Mucosa of descending colon (tissue), 3 donors: ENCODE measurements at regions not wholly inside any gene's neighbourhood (a gene's known extent, or its start where the extent isn't known, plus 50 kb on each side); places are given as distances from the start of the nearest gene placed in this dataset.

ENCODE experiments used
- ATAC-seq: fragments of 200-7000 bp; cut with Tn5 transposase; one replicate; pipeline ENCODE4 v1.9.1; 2020; ENCODE audit warnings: mild to moderate bottlenecking, moderate library complexity
- DNase-seq, 3 donors: peaks; one replicate each; pipeline ENCODE4 v3.0.0-alpha.2; 2020
- H3K36me3 ChIP-seq: fragments of 200-600 bp; one replicate; pipeline ENCODE4 v1.8.0; 2021; ENCODE audit warnings: low read depth, mild to moderate bottlenecking
- H3K4me1 ChIP-seq: fragments of 200-600 bp; one replicate; pipeline ENCODE4 v1.8.0; 2021; ENCODE audit warnings: low read depth, mild to moderate bottlenecking
- H3K4me3 ChIP-seq: fragments of 200-600 bp; one replicate; pipeline ENCODE4 v1.8.0; 2021; ENCODE audit warnings: mild to moderate bottlenecking
- H3K9me3 ChIP-seq: fragments of 200-600 bp; one replicate; pipeline ENCODE4 v1.8.0; 2021; ENCODE audit warnings: mild to moderate bottlenecking
- intact Hi-C, 2 donors: fragments of 100-400 bp; cut with DNase I in 1 of 2; cut with micrococcal nuclease in 1 of 2; formaldehyde crosslinking; loops; one replicate each; pipeline versions ENCODE4 v1.11.0 to v1.11.1; 2022; cut with DNase I, micrococcal nuclease
- TF ChIP-seq, protein P1 (sequence below): fragments of 200-600 bp; IDR thresholded peaks from one replicate; pipeline ENCODE4 v1.8.0; 2022; ENCODE audit warnings: antibody characterized with exemption, mild to moderate bottlenecking
- donor health status: DM: no; HTN: no; CAD: no; lungs with moderate emphysema.
- donor health status: DM: no; HTN: no; CAD: no.
- donor health status: DM: no; HTN: yes; CAD: no.

DNA sequence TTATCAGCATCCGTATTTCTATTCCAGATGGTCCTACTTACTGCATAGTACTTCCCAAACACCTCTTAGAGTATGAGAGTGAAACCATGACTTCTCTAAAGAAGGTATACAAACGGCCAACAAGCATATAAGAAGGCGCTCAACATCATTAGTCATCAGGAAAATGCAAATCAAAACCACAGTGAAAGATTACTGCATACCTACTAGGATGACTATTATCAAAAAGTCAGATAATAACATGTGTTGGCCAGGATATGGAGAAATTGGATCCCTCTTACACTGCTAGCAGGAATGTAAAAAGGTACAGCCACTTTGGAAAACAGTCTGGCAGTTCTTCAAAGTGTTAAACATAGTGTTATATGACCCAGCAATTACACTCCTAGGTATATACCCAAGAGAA lies 215.3 kb upstream of the CXorf66 start:
- no peak for ATAC-seq
- TF ChIP-seq, protein P1, sequence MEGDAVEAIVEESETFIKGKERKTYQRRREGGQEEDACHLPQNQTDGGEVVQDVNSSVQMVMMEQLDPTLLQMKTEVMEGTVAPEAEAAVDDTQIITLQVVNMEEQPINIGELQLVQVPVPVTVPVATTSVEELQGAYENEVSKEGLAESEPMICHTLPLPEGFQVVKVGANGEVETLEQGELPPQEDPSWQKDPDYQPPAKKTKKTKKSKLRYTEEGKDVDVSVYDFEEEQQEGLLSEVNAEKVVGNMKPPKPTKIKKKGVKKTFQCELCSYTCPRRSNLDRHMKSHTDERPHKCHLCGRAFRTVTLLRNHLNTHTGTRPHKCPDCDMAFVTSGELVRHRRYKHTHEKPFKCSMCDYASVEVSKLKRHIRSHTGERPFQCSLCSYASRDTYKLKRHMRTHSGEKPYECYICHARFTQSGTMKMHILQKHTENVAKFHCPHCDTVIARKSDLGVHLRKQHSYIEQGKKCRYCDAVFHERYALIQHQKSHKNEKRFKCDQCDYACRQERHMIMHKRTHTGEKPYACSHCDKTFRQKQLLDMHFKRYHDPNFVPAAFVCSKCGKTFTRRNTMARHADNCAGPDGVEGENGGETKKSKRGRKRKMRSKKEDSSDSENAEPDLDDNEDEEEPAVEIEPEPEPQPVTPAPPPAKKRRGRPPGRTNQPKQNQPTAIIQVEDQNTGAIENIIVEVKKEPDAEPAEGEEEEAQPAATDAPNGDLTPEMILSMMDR = no peak
- H3K9me3 ChIP-seq = no peaks in the 10 kb centered on the region
- no peaks in the 10 kb centered on the region for H3K36me3 ChIP-seq
- H3K4me1 ChIP-seq = no peaks in the 10 kb centered on the region
- no peak for DNase-seq
- intact Hi-C loops = no loop called here
- no peak overlapping the region for H3K4me3 ChIP-seq

DNA sequence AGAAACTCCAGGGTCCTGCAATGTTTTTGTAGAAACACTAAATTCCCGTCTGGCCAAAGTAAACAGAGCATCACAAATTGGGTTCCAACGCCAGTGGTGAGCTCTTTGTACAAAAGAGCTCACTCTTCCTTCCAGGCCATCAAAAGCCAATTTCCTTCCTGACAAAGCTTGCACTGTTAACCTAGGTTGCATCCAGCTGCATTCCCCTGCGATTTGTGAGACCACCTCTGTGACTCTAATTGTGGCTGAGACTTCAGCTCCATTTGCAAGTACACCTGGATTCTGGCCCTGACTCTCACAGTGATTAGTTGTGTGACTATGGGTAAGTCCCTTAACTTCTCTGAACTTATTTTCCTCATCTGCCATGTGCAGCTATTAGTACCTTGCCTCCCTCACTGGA lies 212.5 kb upstream of the CXorf66 start:
- no peaks in the 10 kb centered on the region for H3K4me1 ChIP-seq
- H3K9me3 ChIP-seq = no peaks in the 10 kb centered on the region
- DNase-seq = no peak
- TF ChIP-seq, protein P1 = no peak
- H3K36me3 ChIP-seq = no peaks in the 10 kb centered on the region
- intact Hi-C loops = no loop called here
- ATAC-seq = no peak
- H3K4me3 ChIP-seq = no peak overlapping the region

DNA sequence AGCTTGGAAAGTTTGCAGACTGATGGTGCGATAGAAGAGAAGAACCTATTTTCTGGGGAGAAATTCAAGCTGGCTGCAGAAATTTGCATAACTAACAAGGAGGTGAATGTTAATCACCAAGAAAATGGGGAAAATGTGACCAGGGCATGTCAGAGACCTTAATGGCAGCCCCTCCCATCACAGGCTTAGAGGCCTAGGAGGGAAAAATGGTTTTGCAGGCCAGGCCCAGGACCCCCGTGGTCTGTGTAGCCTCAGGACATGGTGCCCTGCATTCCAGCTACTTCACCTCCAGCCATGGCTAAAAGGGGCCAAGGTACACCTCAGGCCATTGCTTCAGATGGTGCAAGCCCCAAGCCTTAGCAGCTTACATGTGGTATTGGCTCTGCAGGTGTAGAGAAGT lies 207.1 kb upstream of the CXorf66 start:
- DNase-seq = no peak
- TF ChIP-seq, protein P1 = no peak
- no peak for ATAC-seq
- Histone ChIP-seq H3K4me3 (no peak overlapping the region), H3K36me3 (no peaks in the 10 kb centered on the region), H3K4me1 (no peaks in the 10 kb centered on the region), H3K9me3 (no peaks in the 10 kb centered on the region)
- intact Hi-C loops = no loop called here

DNA sequence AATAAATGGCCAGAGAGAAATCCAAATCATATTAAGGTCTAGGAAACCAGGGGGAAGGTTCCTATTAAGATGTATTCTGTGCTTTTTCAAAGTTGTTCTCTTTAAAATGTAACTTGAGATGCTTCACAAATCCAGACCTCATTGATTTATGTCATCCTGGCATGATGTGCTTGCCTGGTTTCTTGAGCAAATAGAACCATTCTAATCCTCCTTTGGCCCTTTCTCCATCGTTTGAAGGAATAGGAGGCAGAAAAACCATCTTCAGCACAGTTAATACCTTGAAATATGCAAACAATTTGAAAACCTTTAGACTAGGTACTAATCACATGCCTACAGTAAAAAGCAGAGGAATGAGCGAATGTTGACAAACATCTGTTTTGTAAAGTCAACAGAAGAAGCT lies 202.2 kb upstream of the CXorf66 start:
- intact Hi-C loops = no loop called here
- Histone ChIP-seq H3K4me3 (no peak overlapping the region), H3K9me3 (no peaks in the 10 kb centered on the region), H3K4me1 (no peaks in the 10 kb centered on the region), H3K36me3 (no peaks in the 10 kb centered on the region)
- TF ChIP-seq, protein P1 = no peak
- ATAC-seq (no peak), DNase-seq (no peak)

DNA sequence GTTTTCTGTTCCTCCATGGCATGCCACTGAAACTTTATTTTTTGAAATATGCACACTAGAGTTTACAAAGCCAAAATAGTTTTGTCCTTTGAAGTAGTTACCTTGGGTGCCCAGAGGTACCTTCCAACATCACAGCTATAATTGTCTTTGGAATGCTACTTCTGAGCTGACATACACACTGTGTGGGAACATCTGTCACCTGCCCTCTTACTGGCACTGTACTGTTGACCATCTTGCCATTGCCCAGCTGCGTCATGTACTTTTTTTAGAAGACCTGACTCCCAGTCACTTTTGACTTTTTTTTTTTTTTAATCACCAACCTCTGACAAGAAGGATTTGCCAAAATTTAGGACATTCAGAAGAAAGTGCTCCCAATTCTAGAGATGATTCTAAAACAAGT lies 200.5 kb upstream of the CXorf66 start:
- ATAC-seq = no peak
- H3K9me3 ChIP-seq = no peaks in the 10 kb centered on the region
- no peaks in the 10 kb centered on the region for H3K4me1 ChIP-seq
- intact Hi-C loops = no loop called here
- H3K4me3 ChIP-seq = no peak overlapping the region
- H3K36me3 ChIP-seq = no peaks in the 10 kb centered on the region
- DNase-seq = no peak
- TF ChIP-seq, protein P1 = no peak

DNA sequence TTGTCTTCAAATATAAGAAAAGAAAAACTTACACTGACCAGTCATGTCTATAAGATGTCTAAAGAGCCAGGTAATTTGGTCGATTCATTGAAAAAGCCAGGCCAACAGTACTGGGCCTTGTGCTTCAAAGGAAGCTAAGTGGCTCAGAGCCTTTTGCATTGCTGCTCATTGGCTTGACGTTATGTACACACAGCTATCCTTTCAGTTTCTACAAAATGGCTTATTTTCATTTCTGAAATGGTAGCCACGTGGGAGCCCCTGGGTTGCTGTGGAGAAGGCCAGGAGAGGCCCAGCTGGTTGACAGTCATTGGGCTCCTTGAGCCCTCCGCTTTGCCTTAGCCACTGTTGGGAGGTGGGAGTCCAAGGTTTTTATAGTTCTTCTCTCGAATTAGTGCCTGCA lies 199.1 kb upstream of the CXorf66 start:
- ATAC-seq = no peak
- intact Hi-C loops = no loop called here
- TF ChIP-seq, protein P1 = no peak
- H3K9me3 ChIP-seq = no peaks in the 10 kb centered on the region
- no peaks in the 10 kb centered on the region for H3K36me3 ChIP-seq
- no peak for DNase-seq
- no peak overlapping the region for H3K4me3 ChIP-seq
- no peaks in the 10 kb centered on the region for H3K4me1 ChIP-seq
